Kidney epithelial cell (primary cell): ENCODE measurements at regions not wholly inside any gene's neighbourhood (a gene's known extent, or its start where the extent isn't known, plus 50 kb on each side); places are given as distances from the start of the nearest gene placed in this dataset.

ENCODE experiments used
- DNase-seq: peaks from one replicate; pipeline ENCODE4 v3.0.0-alpha.2; 2010; ENCODE audit warnings: low read depth
- H3K27me3 ChIP-seq: 2 replicates; pipeline ENCODE4 v1.6.0; 2011; ENCODE audit warnings: low read length; ENCODE audit not compliant: control insufficient read depth, insufficient read depth
- H3K36me3 ChIP-seq: 2 replicates; pipeline ENCODE4 v1.5.1; 2011; ENCODE audit warnings: low read length; ENCODE audit not compliant: control insufficient read depth, insufficient read depth
- H3K4me3 ChIP-seq: 2 replicates; pipeline ENCODE4 v1.5.1; 2011; ENCODE audit warnings: low read depth, mild to moderate bottlenecking, control low read depth, low read length
- TF ChIP-seq, protein P1 (sequence below): IDR thresholded peaks from 2 replicates; pipeline ENCODE4 v1.5.1; 2011; ENCODE audit warnings: mild to moderate bottlenecking, moderate library complexity, low read length, control low read depth, inconsistent platforms; ENCODE audit not compliant: insufficient read depth, poor library complexity, severe bottlenecking

DNA sequence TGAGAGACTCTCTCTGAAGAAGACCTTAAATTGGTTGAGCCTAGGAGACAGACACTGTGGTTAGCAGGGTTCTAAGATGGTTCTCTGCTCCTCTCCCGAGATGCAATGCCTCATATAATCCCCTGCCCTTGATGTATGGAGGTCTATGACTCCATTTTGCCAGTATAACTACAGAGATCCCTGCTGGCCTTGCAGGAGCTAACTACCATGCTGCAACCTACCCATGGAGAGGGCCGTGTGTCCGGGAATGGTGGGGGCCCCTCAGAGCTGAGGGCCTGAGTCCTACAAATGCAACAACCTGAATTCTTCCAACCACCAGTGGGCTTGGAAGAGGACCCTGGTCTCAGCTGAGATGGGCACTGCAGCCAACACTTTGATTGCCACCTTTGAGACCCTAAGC is 388.0 kb downstream of the SETD4 start:
- no peak overlapping the region for H3K4me3 ChIP-seq
- TF ChIP-seq, protein P1, sequence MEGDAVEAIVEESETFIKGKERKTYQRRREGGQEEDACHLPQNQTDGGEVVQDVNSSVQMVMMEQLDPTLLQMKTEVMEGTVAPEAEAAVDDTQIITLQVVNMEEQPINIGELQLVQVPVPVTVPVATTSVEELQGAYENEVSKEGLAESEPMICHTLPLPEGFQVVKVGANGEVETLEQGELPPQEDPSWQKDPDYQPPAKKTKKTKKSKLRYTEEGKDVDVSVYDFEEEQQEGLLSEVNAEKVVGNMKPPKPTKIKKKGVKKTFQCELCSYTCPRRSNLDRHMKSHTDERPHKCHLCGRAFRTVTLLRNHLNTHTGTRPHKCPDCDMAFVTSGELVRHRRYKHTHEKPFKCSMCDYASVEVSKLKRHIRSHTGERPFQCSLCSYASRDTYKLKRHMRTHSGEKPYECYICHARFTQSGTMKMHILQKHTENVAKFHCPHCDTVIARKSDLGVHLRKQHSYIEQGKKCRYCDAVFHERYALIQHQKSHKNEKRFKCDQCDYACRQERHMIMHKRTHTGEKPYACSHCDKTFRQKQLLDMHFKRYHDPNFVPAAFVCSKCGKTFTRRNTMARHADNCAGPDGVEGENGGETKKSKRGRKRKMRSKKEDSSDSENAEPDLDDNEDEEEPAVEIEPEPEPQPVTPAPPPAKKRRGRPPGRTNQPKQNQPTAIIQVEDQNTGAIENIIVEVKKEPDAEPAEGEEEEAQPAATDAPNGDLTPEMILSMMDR = no peak
- DNase-seq = no peak
- H3K36me3 ChIP-seq = no peaks in the 10 kb centered on the region
- no peaks in the 10 kb centered on the region for H3K27me3 ChIP-seq

DNA sequence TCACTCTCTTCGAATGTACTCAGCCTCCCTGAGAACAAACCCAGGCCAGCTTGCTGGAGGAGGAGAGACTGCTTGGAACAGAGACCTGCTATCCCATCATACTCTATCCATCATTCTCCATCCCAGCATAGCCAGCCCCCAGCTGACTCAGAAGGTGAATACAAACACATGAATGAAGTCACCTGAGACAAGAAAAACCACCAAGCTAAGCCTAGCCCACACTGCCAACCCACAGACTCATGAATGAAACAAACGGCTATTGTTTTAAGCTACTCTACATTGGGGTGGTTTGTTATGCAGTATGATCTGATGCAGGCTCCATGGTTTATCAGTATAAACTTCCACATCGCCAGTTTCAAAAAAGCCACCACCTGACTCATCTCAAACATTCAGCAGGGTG is 395.6 kb downstream of the SETD4 start:
- no peak overlapping the region for H3K4me3 ChIP-seq
- TF ChIP-seq, protein P1 = no peak
- peak; percentile 79 for DNase-seq
- no peaks in the 10 kb centered on the region for H3K27me3 ChIP-seq
- H3K36me3 ChIP-seq = no peaks in the 10 kb centered on the region

DNA sequence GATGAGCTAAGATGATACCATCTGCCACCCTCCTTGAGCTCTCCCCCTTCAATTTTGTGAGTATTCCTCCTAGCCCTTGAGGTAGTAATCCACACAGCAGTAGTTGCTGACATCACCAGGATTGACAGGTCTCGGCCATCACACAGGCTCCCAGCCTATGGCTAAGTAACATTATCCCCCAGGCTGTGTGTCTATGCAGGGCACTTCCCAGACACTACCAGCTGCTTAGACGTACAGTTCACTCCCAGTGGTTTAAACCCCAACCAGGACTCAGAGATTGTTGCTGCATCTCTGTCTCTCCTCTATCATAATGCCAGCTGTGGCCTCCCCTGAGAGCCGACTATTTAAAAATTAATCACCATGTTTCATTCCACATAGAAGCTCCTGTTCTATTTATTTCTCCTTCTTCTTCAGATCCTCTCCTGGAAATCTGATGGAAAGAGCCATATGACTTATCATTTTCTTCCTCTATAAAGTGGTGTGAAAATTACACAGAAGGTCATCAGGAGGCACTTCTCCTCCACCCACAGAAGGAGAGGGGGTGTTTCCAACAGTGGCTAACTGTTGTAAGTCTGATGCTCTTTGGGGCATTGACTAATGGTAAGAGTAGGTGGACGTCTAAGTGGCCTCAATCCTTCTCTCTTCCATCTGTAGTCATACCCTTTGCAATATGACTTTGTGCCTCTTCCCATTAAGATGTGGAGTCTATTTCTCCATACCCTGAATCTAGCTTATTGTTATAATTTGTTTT is 396.3 kb downstream of the SETD4 start:
- no peak overlapping the region for H3K4me3 ChIP-seq
- TF ChIP-seq, protein P1 = no peak
- no peaks in the 10 kb centered on the region for H3K36me3 ChIP-seq
- H3K27me3 ChIP-seq = no peaks in the 10 kb centered on the region
- DNase-seq = no peak

DNA sequence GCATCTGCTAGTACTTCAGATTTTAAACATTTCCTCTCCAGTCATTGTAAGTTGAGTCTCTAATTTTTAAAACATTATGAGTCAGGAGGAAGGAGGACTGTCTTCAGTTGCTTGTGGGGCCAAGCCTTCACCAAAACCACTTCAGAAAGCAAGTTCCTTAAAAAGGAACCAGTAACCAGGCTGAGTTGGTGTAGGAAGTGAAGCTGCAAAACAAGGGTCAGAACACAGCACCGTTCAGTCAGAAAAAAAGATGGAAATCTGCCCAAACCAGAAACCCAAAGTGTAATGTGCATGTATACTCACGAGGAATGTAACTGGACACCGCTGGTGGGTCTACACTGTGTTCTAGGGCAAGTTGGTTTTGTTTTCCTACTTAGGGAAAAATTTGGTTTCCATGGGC is 402.1 kb downstream of the SETD4 start:
- DNase-seq = no peak
- Histone ChIP-seq H3K36me3 (no peaks in the 10 kb centered on the region), H3K27me3 (no peaks in the 10 kb centered on the region), H3K4me3 (no peak overlapping the region)
- TF ChIP-seq, protein P1 = no peak

DNA sequence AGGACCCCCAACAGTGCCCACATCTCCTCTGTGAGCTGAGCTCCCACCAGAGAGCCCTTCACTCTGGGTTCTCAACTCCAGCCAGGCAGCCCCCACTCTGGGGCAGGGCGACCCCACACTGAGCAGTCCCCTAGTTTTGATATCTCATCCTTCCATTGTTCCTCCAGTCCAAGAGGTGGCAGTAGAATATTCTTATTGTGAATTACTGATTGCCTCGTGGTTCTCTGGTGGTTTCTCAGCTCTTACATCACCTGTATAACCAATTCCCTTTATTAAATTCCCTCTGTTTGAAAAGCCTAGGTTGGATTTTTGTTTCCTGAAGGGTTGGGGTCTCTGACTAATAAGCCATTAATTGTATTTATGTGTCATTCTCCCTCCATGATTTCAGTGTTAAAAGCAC is 407.5 kb downstream of the SETD4 start:
- no peaks in the 10 kb centered on the region for H3K27me3 ChIP-seq
- H3K36me3 ChIP-seq = no peaks in the 10 kb centered on the region
- no peak for DNase-seq
- H3K4me3 ChIP-seq = no peak overlapping the region
- TF ChIP-seq, protein P1 = no peak

DNA sequence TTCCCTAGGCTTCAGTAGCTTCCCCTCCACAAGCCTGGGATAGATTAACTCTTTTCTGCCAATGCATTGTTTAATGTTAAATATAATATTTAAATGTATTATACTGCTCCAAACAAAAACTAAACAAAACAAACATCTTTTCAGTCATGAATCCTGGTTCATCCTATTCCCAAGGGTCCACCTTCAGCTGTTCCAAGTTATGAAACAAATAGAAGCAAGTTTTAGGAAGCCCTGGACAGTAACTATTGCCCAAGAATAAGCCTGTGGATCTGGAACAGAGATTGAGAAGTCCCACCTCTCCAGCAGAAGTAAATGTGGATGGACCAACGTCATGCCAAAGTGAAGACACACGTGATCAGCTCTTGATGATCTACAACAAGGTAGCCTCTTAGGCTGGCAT is 408.1 kb downstream of the SETD4 start:
- Histone ChIP-seq H3K36me3 (no peaks in the 10 kb centered on the region), H3K4me3 (no peak overlapping the region), H3K27me3 (no peaks in the 10 kb centered on the region)
- no peak for DNase-seq
- TF ChIP-seq, protein P1 = no peak
